GM19023 (cell line): ENCODE measurements at regions not wholly inside any gene's neighbourhood (a gene's known extent, or its start where the extent isn't known, plus 50 kb on each side); places are given as distances from the start of the nearest gene placed in this dataset.
"Not testable (repeated sequence)": the region's sequence is repeated elsewhere in the genome, so short reads cannot be mapped to it uniquely, and the experiment has no call there.

ENCODE experiments used
- ATAC-seq: cut with Tn5 transposase; IDR thresholded peaks from one replicate; pipeline ENCODE4 v1.9.1; 2021; ENCODE audit warnings: mild to moderate bottlenecking, moderate library complexity; ENCODE audit not compliant: unreplicated experiment

GRCh38 chr4:132646186-132646585 is 502.9 kb upstream of the PCDH10 start:
- ATAC-seq, result peak; percentile 86

GRCh38 chr4:132651196-132651595 is 497.9 kb upstream of the PCDH10 start:
- ATAC-seq, result no peak

- ATAC-seq, result no peak
These were observed 488.9 kb upstream of the PCDH10 start for GRCh38 chr4:132660181-132660580.

- ATAC-seq, result no peak
These were observed 486.6 kb upstream of the PCDH10 start for GRCh38 chr4:132662456-132662855.

- ATAC-seq, result no peak
These were observed 479.3 kb upstream of the PCDH10 start for GRCh38 chr4:132669786-132670185.

GRCh38 chr4:132670557-132670956 is 478.5 kb upstream of the PCDH10 start:
- no peak for ATAC-seq

- no peak for ATAC-seq
These were observed 465.1 kb upstream of the PCDH10 start for GRCh38 chr4:132683957-132684356.

GRCh38 chr4:132691026-132691425 is 458.1 kb upstream of the PCDH10 start:
- no peak for ATAC-seq

GRCh38 chr4:132691668-132692067 is 457.4 kb upstream of the PCDH10 start:
- ATAC-seq, result no peak

- ATAC-seq, result no peak
These were observed 454.3 kb upstream of the PCDH10 start for GRCh38 chr4:132694775-132695174.

- ATAC-seq, result not testable (repeated sequence)
These were observed 451.6 kb upstream of the PCDH10 start for GRCh38 chr4:132697505-132697904.

- ATAC-seq, result no peak
These were observed 441.1 kb upstream of the PCDH10 start for GRCh38 chr4:132707955-132708354.

GRCh38 chr4:132709056-132709455 is 440.0 kb upstream of the PCDH10 start:
- ATAC-seq, result no peak

GRCh38 chr4:132710971-132711370 is 438.1 kb upstream of the PCDH10 start:
- ATAC-seq, result no peak

- ATAC-seq, result no peak
These were observed 411.8 kb upstream of the PCDH10 start for GRCh38 chr4:132737344-132737743.

- no peak for ATAC-seq
These were observed 389.8 kb upstream of the PCDH10 start for GRCh38 chr4:132759199-132759780.

- ATAC-seq, result no peak
These were observed 385.6 kb upstream of the PCDH10 start for GRCh38 chr4:132763465-132763864.

GRCh38 chr4:132767901-132768300 is 381.2 kb upstream of the PCDH10 start:
- no peak for ATAC-seq

GRCh38 chr4:132770776-132771175 is 378.3 kb upstream of the PCDH10 start:
- no peak for ATAC-seq

GRCh38 chr4:132792310-132792709 is 356.8 kb upstream of the PCDH10 start:
- ATAC-seq, result no peak

- no peak for ATAC-seq
These were observed 351.2 kb upstream of the PCDH10 start for GRCh38 chr4:132797856-132798255.

- no peak for ATAC-seq
These were observed 339.6 kb upstream of the PCDH10 start for GRCh38 chr4:132809298-132810032.

GRCh38 chr4:132813061-132813460 is 336.0 kb upstream of the PCDH10 start:
- ATAC-seq, result not testable (repeated sequence)
